A673 (cell line): ENCODE measurements at regions not wholly inside any gene's neighbourhood (a gene's known extent, or its start where the extent isn't known, plus 50 kb on each side); places are given as distances from the start of the nearest gene placed in this dataset.

Experiments
- EZH2 ChIP-seq: fragments of 200-600 bp; sonication (generic); IDR thresholded peaks from 2 replicates; pipeline ENCODE4 v1.6.1; 2017; ENCODE audit warnings: borderline replicate concordance, low read depth, mild to moderate bottlenecking, mixed read lengths, antibody characterized with exemption, low read length; ENCODE audit not compliant: poor library complexity, severe bottlenecking
- TF ChIP-seq, protein P1 (sequence below): fragments of 300-800, 200-600 bp; sonication (generic); conservative IDR thresholded peaks from 2 replicates; pipeline ENCODE4 v1.5.1; 2017; ENCODE audit warnings: low read depth, mild to moderate bottlenecking, antibody characterized with exemption, low read length, moderate library complexity, mixed read lengths

DNA sequence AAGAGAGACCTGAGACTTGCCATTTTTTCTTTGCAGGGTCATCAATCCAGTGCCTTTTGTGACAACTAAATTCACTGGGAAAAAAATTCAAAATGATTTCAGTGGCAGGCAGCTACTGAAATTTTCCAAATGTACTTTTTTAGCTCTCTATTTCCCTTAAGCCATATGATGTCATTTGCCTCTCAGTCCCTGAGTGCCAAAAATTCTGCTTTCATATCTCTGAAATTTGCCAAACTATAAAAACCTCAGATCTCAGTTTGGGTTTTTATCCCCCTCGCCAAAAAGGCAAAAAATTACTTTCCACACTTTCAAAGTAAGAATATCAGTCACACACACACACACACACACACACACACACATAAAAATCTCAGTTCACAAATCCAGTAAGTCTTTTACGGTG, 651.3 kb upstream of the ARID1B start:
- TF ChIP-seq, protein P1, sequence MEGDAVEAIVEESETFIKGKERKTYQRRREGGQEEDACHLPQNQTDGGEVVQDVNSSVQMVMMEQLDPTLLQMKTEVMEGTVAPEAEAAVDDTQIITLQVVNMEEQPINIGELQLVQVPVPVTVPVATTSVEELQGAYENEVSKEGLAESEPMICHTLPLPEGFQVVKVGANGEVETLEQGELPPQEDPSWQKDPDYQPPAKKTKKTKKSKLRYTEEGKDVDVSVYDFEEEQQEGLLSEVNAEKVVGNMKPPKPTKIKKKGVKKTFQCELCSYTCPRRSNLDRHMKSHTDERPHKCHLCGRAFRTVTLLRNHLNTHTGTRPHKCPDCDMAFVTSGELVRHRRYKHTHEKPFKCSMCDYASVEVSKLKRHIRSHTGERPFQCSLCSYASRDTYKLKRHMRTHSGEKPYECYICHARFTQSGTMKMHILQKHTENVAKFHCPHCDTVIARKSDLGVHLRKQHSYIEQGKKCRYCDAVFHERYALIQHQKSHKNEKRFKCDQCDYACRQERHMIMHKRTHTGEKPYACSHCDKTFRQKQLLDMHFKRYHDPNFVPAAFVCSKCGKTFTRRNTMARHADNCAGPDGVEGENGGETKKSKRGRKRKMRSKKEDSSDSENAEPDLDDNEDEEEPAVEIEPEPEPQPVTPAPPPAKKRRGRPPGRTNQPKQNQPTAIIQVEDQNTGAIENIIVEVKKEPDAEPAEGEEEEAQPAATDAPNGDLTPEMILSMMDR: no peak
- TF ChIP-seq EZH2: no peak
